ENCODE measurements at regions not wholly inside any gene's neighbourhood (a gene's known extent, or its start where the extent isn't known, plus 50 kb on each side); places are given as distances from the start of the nearest gene placed in this dataset.
"Not testable (repeated sequence)": the region's sequence is repeated elsewhere in the genome, so short reads cannot be mapped to it uniquely, and the experiment has no call there.

GRCh38 chr3:94374439-94375161 is 311.7 kb downstream of the NSUN3 start:
- POLR2A ChIA-PET: no interaction called here
- CTCF ChIA-PET: no interaction called here
- no peak for DNase-seq (ENCODE audit: extremely low spot score)
- no peak for TF ChIP-seq CTCF (IDR thresholded peaks at IDR 0.05; ENCODE audit: control extremely low read depth, extremely low read depth, low read depth, missing control alignments)

- POLR2A ChIA-PET: not testable (repeated sequence)
Measured at GRCh38 chr3:94377123-94377696, 314.3 kb downstream of the NSUN3 start.

GRCh38 chr3:94377863-94378262 is 315.0 kb downstream of the NSUN3 start:
- DNase-seq (ENCODE audit: extremely low spot score); POLR2A ChIA-PET; CTCF ChIA-PET: not testable (repeated sequence)

More at GRCh38 chr3:94377123-94377696, 314.3 kb downstream of the NSUN3 start:
- DNase-seq (ENCODE audit: extremely low spot score); CTCF ChIA-PET: not testable (repeated sequence)

GRCh38 chr3:94378322-94378721 is 315.5 kb downstream of the NSUN3 start:
- POLR2A ChIA-PET: no interaction called here
- DNase-seq (ENCODE audit: extremely low spot score): no peak
- CTCF ChIA-PET: no interaction called here
- no peak for TF ChIP-seq CTCF (IDR thresholded peaks at IDR 0.05; ENCODE audit: control extremely low read depth, extremely low read depth, low read depth, missing control alignments)

- DNase-seq (ENCODE audit: extremely low spot score): no peak
- ChIA-PET POLR2A (no interaction called here), CTCF (no interaction called here)
- no peak for TF ChIP-seq CTCF (IDR thresholded peaks at IDR 0.05; ENCODE audit: control extremely low read depth, extremely low read depth, low read depth, missing control alignments)
Measured at GRCh38 chr3:94379264-94379663, 316.4 kb downstream of the NSUN3 start.

- POLR2A ChIA-PET: no interaction called here
- no peak for TF ChIP-seq CTCF (IDR thresholded peaks at IDR 0.05; ENCODE audit: control extremely low read depth, extremely low read depth, low read depth, missing control alignments)
- DNase-seq (ENCODE audit: extremely low spot score): no peak
- CTCF ChIA-PET: no interaction called here
Measured at GRCh38 chr3:94394885-94395284, 332.0 kb downstream of the NSUN3 start.

GRCh38 chr3:94395851-94396250 is 333.0 kb downstream of the NSUN3 start:
- ChIA-PET POLR2A (no interaction called here), CTCF (no interaction called here)
- no peak for TF ChIP-seq CTCF (IDR thresholded peaks at IDR 0.05; ENCODE audit: control extremely low read depth, extremely low read depth, low read depth, missing control alignments)

GRCh38 chr3:94398036-94398435 is 335.2 kb downstream of the NSUN3 start:
- ChIA-PET POLR2A (no interaction called here), CTCF (no interaction called here)
- no peak for DNase-seq (ENCODE audit: extremely low spot score)
- TF ChIP-seq CTCF (IDR thresholded peaks at IDR 0.05; ENCODE audit: control extremely low read depth, extremely low read depth, low read depth, missing control alignments): no peak

More at GRCh38 chr3:94395851-94396250, 333.0 kb downstream of the NSUN3 start:
- DNase-seq (ENCODE audit: extremely low spot score): no peak

All from GM10248 (cell line).